ENCODE measurements at regions not wholly inside any gene's neighbourhood (a gene's known extent, or its start where the extent isn't known, plus 50 kb on each side); places are given as distances from the start of the nearest gene placed in this dataset.

GRCh38 chr7:10122551-10123100 lies 851.0 kb upstream of the PHF14 start:
- no peaks in the 10 kb centered on the region for H3K27me3 ChIP-seq
- WGBS, 5 donors: 21 to 35% (median 34%) methylated on average over 4 of the region's 4 CpGs
- no peaks in the 10 kb centered on the region for H3K36me3 ChIP-seq
- no peak for TF ChIP-seq CTCF (IDR thresholded peaks at IDR 0.05)
- peak in 1 of 2 donors; percentile 77 for DNase-seq
- intact Hi-C loops (cut with DNase I; ENCODE audit: low total_unique reads): no loop called here
- H3K4me3 ChIP-seq: no peak overlapping the region
- H3K9me3 ChIP-seq: no peaks in the 10 kb centered on the region
- no peak overlapping the region for H3K27ac ChIP-seq
- peaks cover 0 to 9% (median 0%) of the 10 kb centered on the region in 4 donors for H3K4me1 ChIP-seq

GRCh38 chr7:10128748-10129147 lies 844.9 kb upstream of the PHF14 start:
- peak in 1 of 2 donors; percentile 39 for DNase-seq
- 18 to 37% (median 22%) methylated on average over 1 of the region's 1 CpG for WGBS, 5 donors
- H3K4me3 ChIP-seq: no peak overlapping the region
- no peaks in the 10 kb centered on the region for H3K4me1 ChIP-seq
- no peaks in the 10 kb centered on the region for H3K27me3 ChIP-seq
- TF ChIP-seq POLR2AphosphoS5 (IDR thresholded peaks at IDR 0.05): no peak
- no peak for TF ChIP-seq CTCF (IDR thresholded peaks at IDR 0.05)
- TF ChIP-seq EP300 (IDR thresholded peaks at IDR 0.05): no peak
- TF ChIP-seq POLR2A (IDR thresholded peaks at IDR 0.05): no peak
- H3K36me3 ChIP-seq: no peaks in the 10 kb centered on the region
- H3K27ac ChIP-seq: no peak overlapping the region
- intact Hi-C loops (cut with DNase I; ENCODE audit: low total_unique reads): no loop called here
- no peaks in the 10 kb centered on the region for H3K9me3 ChIP-seq

GRCh38 chr7:10138087-10138854 lies 835.4 kb upstream of the PHF14 start:
- no peak overlapping the region for H3K4me3 ChIP-seq
- H3K27me3 ChIP-seq: no peaks in the 10 kb centered on the region
- no peak overlapping the region for H3K27ac ChIP-seq
- whole genome bisulfite sequencing, 5 donors: 74 to 92% (median 85%) methylated on average over 5 of the region's 5 CpGs
- no peaks in the 10 kb centered on the region for H3K9me3 ChIP-seq
- TF ChIP-seq CTCF (IDR thresholded peaks at IDR 0.05) (no peak), POLR2AphosphoS5 (IDR thresholded peaks at IDR 0.05) (no peak), EP300 (IDR thresholded peaks at IDR 0.05) (no peak), POLR2A (IDR thresholded peaks at IDR 0.05) (no peak)
- intact Hi-C loops (cut with DNase I; ENCODE audit: low total_unique reads): no loop called here
- DNase-seq: no peak
- H3K36me3 ChIP-seq: no peaks in the 10 kb centered on the region
- H3K4me1 ChIP-seq: no peaks in the 10 kb centered on the region

GRCh38 chr7:10146271-10146670 lies 827.4 kb upstream of the PHF14 start:
- Histone ChIP-seq H3K27ac (no peak overlapping the region), H3K9me3 (no peaks in the 10 kb centered on the region), H3K36me3 (no peaks in the 10 kb centered on the region), H3K4me3 (no peak overlapping the region), H3K4me1 (no peaks in the 10 kb centered on the region), H3K27me3 (no peaks in the 10 kb centered on the region)
- intact Hi-C loops (cut with DNase I; ENCODE audit: low total_unique reads): no loop called here
- DNase-seq: no peak
- WGBS, 5 donors: 58 to 77% (median 69%) methylated on average over 2 of the region's 2 CpGs
- TF ChIP-seq POLR2A (IDR thresholded peaks at IDR 0.05) (no peak), EP300 (IDR thresholded peaks at IDR 0.05) (no peak), CTCF (IDR thresholded peaks at IDR 0.05) (no peak), POLR2AphosphoS5 (IDR thresholded peaks at IDR 0.05) (no peak)
